ENCODE measurements at regions not wholly inside any gene's neighbourhood (a gene's known extent, or its start where the extent isn't known, plus 50 kb on each side); places are given as distances from the start of the nearest gene placed in this dataset.
A peak's percentile ranks its signal among the peaks of the same experiment; 100 is the strongest.

GRCh38 chr9:119789987-119790386 is 420.8 kb upstream of the BRINP1 start:
- no peak for DNase-seq (ENCODE audit: low read depth in 4 of 4, low spot score in 3 of 4)

GRCh38 chr9:119788921-119789320 is 419.7 kb upstream of the BRINP1 start:
- DNase-seq (ENCODE audit: low read depth in 4 of 4, low spot score in 3 of 4): no peak

GRCh38 chr9:119781886-119782285 is 412.7 kb upstream of the BRINP1 start:
- no peak for DNase-seq (ENCODE audit: low read depth in 4 of 4, low spot score in 3 of 4)

GRCh38 chr9:119775410-119775809 is 406.2 kb upstream of the BRINP1 start:
- DNase-seq (ENCODE audit: low read depth in 4 of 4, low spot score in 3 of 4): no peak

- DNase-seq (ENCODE audit: low read depth in 4 of 4, low spot score in 3 of 4): no peak
Observed at GRCh38 chr9:119773823-119774222, 404.6 kb upstream of the BRINP1 start.

- no peak for DNase-seq (ENCODE audit: low read depth in 4 of 4, low spot score in 3 of 4)
Observed at GRCh38 chr9:119771341-119771740, 402.1 kb upstream of the BRINP1 start.

GRCh38 chr9:119768266-119768665 is 399.0 kb upstream of the BRINP1 start:
- no peak for DNase-seq (ENCODE audit: low read depth in 4 of 4, low spot score in 3 of 4)

GRCh38 chr9:119765632-119766175 is 396.5 kb upstream of the BRINP1 start:
- DNase-seq (ENCODE audit: low read depth in 4 of 4, low spot score in 3 of 4): no peak

- DNase-seq (ENCODE audit: low read depth in 4 of 4, low spot score in 3 of 4): no peak
Observed at GRCh38 chr9:119763260-119763659, 394.0 kb upstream of the BRINP1 start.

- DNase-seq (ENCODE audit: low read depth in 4 of 4, low spot score in 3 of 4): no peak
Observed at GRCh38 chr9:119761812-119762211, 392.6 kb upstream of the BRINP1 start.

GRCh38 chr9:119758990-119759389 is 389.8 kb upstream of the BRINP1 start:
- DNase-seq (ENCODE audit: low read depth in 4 of 4, low spot score in 3 of 4): no peak

GRCh38 chr9:119758241-119758640 is 389.0 kb upstream of the BRINP1 start:
- no peak for DNase-seq (ENCODE audit: low read depth in 4 of 4, low spot score in 3 of 4)

GRCh38 chr9:119739476-119739875 is 370.2 kb upstream of the BRINP1 start:
- no peak for DNase-seq (ENCODE audit: low read depth in 4 of 4, low spot score in 3 of 4)

- peak; percentile 12 to 46 (median 21) for DNase-seq (ENCODE audit: low read depth in 4 of 4, low spot score in 3 of 4)
Observed at GRCh38 chr9:119736491-119737454, 367.5 kb upstream of the BRINP1 start.

- DNase-seq (ENCODE audit: low read depth in 4 of 4, low spot score in 3 of 4): no peak
Observed at GRCh38 chr9:119727988-119728387, 358.8 kb upstream of the BRINP1 start.

- DNase-seq (ENCODE audit: low read depth in 4 of 4, low spot score in 3 of 4): no peak
Observed at GRCh38 chr9:119726035-119726434, 356.8 kb upstream of the BRINP1 start.

- DNase-seq (ENCODE audit: low read depth in 4 of 4, low spot score in 3 of 4): no peak
Observed at GRCh38 chr9:119722384-119722783, 353.1 kb upstream of the BRINP1 start.

- DNase-seq (ENCODE audit: low read depth in 4 of 4, low spot score in 3 of 4): no peak
Observed at GRCh38 chr9:119712325-119712724, 343.1 kb upstream of the BRINP1 start.

- no peak for DNase-seq (ENCODE audit: low read depth in 4 of 4, low spot score in 3 of 4)
Observed at GRCh38 chr9:119709431-119709830, 340.2 kb upstream of the BRINP1 start.

GRCh38 chr9:119707228-119707845 is 338.1 kb upstream of the BRINP1 start:
- no peak for DNase-seq (ENCODE audit: low read depth in 4 of 4, low spot score in 3 of 4)

- no peak for DNase-seq (ENCODE audit: low read depth in 4 of 4, low spot score in 3 of 4)
Observed at GRCh38 chr9:119701651-119702050, 332.4 kb upstream of the BRINP1 start.

GRCh38 chr9:119698535-119698934 is 329.3 kb upstream of the BRINP1 start:
- no peak for DNase-seq (ENCODE audit: low read depth in 4 of 4, low spot score in 3 of 4)
